ENCODE measurements at regions not wholly inside any gene's neighbourhood (a gene's known extent, or its start where the extent isn't known, plus 50 kb on each side); places are given as distances from the start of the nearest gene placed in this dataset.

DNA sequence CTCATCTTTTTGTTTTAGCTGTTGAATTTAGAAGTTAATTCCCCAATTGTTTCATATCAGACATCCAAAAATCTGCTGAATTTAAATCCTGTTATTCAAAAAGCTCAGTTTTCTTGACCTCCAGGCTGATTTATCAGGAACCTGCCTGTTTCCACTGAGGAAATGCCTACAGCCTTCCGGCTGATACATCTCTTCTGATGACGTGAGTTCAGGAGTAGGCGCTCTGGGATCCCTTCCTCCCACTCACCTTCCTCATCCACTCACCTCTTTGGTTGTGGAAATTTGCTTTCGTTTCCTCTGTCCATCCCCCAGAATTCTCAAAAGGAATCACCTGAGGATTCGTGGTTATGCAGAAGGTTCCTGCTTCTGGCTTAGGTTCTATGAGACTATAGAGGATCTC is 55.4 kb upstream of the ALDH1A3 start:
- TF ChIP-seq, protein P1, sequence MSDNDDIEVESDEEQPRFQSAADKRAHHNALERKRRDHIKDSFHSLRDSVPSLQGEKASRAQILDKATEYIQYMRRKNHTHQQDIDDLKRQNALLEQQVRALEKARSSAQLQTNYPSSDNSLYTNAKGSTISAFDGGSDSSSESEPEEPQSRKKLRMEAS (IDR thresholded peaks at IDR 0.05) = no peak
- TF ChIP-seq, protein P2, sequence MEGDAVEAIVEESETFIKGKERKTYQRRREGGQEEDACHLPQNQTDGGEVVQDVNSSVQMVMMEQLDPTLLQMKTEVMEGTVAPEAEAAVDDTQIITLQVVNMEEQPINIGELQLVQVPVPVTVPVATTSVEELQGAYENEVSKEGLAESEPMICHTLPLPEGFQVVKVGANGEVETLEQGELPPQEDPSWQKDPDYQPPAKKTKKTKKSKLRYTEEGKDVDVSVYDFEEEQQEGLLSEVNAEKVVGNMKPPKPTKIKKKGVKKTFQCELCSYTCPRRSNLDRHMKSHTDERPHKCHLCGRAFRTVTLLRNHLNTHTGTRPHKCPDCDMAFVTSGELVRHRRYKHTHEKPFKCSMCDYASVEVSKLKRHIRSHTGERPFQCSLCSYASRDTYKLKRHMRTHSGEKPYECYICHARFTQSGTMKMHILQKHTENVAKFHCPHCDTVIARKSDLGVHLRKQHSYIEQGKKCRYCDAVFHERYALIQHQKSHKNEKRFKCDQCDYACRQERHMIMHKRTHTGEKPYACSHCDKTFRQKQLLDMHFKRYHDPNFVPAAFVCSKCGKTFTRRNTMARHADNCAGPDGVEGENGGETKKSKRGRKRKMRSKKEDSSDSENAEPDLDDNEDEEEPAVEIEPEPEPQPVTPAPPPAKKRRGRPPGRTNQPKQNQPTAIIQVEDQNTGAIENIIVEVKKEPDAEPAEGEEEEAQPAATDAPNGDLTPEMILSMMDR (IDR thresholded peaks at IDR 0.05; ENCODE audit: low read depth, low read length, missing input control) = no peak
- TF ChIP-seq RXRA (IDR thresholded peaks at IDR 0.05) (no peak), RAD21 (IDR thresholded peaks at IDR 0.05) (no peak), GABPA (IDR thresholded peaks at IDR 0.05 in 1 of 2, conservative IDR thresholded peaks at IDR 0.05 in 1 of 2) (no peak), FOXA1 (IDR thresholded peaks at IDR 0.05) (no peak), YY1 (IDR thresholded peaks at IDR 0.05) (no peak), SP1 (IDR thresholded peaks at IDR 0.05) (no peak), HNF4G (IDR thresholded peaks at IDR 0.05) (no peak), EGR1 (IDR thresholded peaks at IDR 0.05; ENCODE audit: low read depth in 2 of 2) (no peak), TAF1 (conservative IDR thresholded peaks at IDR 0.05) (no peak)
- TF ChIP-seq, protein P3, sequence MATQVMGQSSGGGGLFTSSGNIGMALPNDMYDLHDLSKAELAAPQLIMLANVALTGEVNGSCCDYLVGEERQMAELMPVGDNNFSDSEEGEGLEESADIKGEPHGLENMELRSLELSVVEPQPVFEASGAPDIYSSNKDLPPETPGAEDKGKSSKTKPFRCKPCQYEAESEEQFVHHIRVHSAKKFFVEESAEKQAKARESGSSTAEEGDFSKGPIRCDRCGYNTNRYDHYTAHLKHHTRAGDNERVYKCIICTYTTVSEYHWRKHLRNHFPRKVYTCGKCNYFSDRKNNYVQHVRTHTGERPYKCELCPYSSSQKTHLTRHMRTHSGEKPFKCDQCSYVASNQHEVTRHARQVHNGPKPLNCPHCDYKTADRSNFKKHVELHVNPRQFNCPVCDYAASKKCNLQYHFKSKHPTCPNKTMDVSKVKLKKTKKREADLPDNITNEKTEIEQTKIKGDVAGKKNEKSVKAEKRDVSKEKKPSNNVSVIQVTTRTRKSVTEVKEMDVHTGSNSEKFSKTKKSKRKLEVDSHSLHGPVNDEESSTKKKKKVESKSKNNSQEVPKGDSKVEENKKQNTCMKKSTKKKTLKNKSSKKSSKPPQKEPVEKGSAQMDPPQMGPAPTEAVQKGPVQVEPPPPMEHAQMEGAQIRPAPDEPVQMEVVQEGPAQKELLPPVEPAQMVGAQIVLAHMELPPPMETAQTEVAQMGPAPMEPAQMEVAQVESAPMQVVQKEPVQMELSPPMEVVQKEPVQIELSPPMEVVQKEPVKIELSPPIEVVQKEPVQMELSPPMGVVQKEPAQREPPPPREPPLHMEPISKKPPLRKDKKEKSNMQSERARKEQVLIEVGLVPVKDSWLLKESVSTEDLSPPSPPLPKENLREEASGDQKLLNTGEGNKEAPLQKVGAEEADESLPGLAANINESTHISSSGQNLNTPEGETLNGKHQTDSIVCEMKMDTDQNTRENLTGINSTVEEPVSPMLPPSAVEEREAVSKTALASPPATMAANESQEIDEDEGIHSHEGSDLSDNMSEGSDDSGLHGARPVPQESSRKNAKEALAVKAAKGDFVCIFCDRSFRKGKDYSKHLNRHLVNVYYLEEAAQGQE (IDR thresholded peaks at IDR 0.05) = no peak

Measured in liver (tissue), 3 donors.